ENCODE measurements at regions not wholly inside any gene's neighbourhood (a gene's known extent, or its start where the extent isn't known, plus 50 kb on each side); places are given as distances from the start of the nearest gene placed in this dataset.

GRCh38 chr10:4475827-4476490, 350.0 kb upstream of the AKR1E2 start:
- DNase-seq = no peak

- peak in 1 of 5 experiments; percentile 52 for DNase-seq
These were observed 351.2 kb upstream of the AKR1E2 start for GRCh38 chr10:4474829-4475228.

- no peak for DNase-seq
These were observed 352.0 kb upstream of the AKR1E2 start for GRCh38 chr10:4473977-4474376.

GRCh38 chr10:4472190-4472904, 353.7 kb upstream of the AKR1E2 start:
- no peak for DNase-seq

GRCh38 chr10:4470231-4470835, 355.7 kb upstream of the AKR1E2 start:
- no peak for DNase-seq

GRCh38 chr10:4467481-4467880, 358.5 kb upstream of the AKR1E2 start:
- DNase-seq = no peak

GRCh38 chr10:4460267-4460666, 365.7 kb upstream of the AKR1E2 start:
- no peak for DNase-seq

GRCh38 chr10:4459531-4459930, 366.5 kb upstream of the AKR1E2 start:
- no peak for DNase-seq

- DNase-seq = no peak
These were observed 368.4 kb upstream of the AKR1E2 start for GRCh38 chr10:4457597-4457996.

- no peak for DNase-seq
These were observed 369.2 kb upstream of the AKR1E2 start for GRCh38 chr10:4456776-4457175.

- no peak for DNase-seq
These were observed 369.7 kb upstream of the AKR1E2 start for GRCh38 chr10:4456279-4456678.

GRCh38 chr10:4453950-4454349, 372.1 kb upstream of the AKR1E2 start:
- DNase-seq = no peak

GRCh38 chr10:4453276-4453675, 372.7 kb upstream of the AKR1E2 start:
- no peak for DNase-seq

GRCh38 chr10:4450981-4451908, 374.8 kb upstream of the AKR1E2 start:
- DNase-seq = no peak

- DNase-seq = no peak
These were observed 375.8 kb upstream of the AKR1E2 start for GRCh38 chr10:4450169-4450568.

GRCh38 chr10:4448030-4448429, 378.0 kb upstream of the AKR1E2 start:
- no peak for DNase-seq

GRCh38 chr10:4443419-4443818, 382.6 kb upstream of the AKR1E2 start:
- DNase-seq = no peak

- no peak for DNase-seq
These were observed 383.7 kb upstream of the AKR1E2 start for GRCh38 chr10:4442296-4442695.

- no peak for DNase-seq
These were observed 385.7 kb upstream of the AKR1E2 start for GRCh38 chr10:4440260-4440659.

- no peak for DNase-seq
These were observed 388.2 kb upstream of the AKR1E2 start for GRCh38 chr10:4437791-4438190.

GRCh38 chr10:4437061-4437460, 388.9 kb upstream of the AKR1E2 start:
- no peak for DNase-seq

GRCh38 chr10:4436103-4436502, 389.9 kb upstream of the AKR1E2 start:
- DNase-seq = no peak

GRCh38 chr10:4434516-4435071, 391.4 kb upstream of the AKR1E2 start:
- DNase-seq = no peak

All from T-helper 2 cell (primary cell).